Common myeloid progenitor, CD34-positive (primary cell): ENCODE measurements at regions not wholly inside any gene's neighbourhood (a gene's known extent, or its start where the extent isn't known, plus 50 kb on each side); places are given as distances from the start of the nearest gene placed in this dataset.

Experiments used
- CTCF ChIA-PET: fragments of 350-600 bp; sonication (Branson Sonifier 250); formaldehyde crosslinking; loops from one replicate; lab custom pipeline; 2021; ENCODE audit warnings: antibody characterized with exemption; lab: Charles Lee
- POLR2A ChIA-PET: fragments of 350-600 bp; sonication (Branson Sonifier 250); formaldehyde crosslinking; loops from one replicate; lab custom pipeline; 2021; ENCODE audit warnings: antibody characterized with exemption; lab: Charles Lee
- DNase-seq, 3 donors: peaks; one replicate each; pipeline versions ENCODE4 v3.0.0 to v3.0.0-alpha.2; 2013
- H3K27ac ChIP-seq, 2 experiments: 1 replicate in 1 of 2; 2 replicates in 1 of 2; pipeline ENCODE4 v1.7.0; 2013; ENCODE audit warnings: inconsistent platforms in 2 of 2, low read length in 2 of 2, mild to moderate bottlenecking in 2 of 2, low read depth in 1 of 2, moderate library complexity in 1 of 2; ENCODE audit not compliant: severe bottlenecking in 2 of 2, insufficient read depth in 1 of 2, poor library complexity in 1 of 2
- H3K27me3 ChIP-seq, 5 experiments: replicated peaks in 2 of 5; 1 replicate in 3 of 5; 2 replicates in 2 of 5; pipeline versions ENCODE4 v1.6.1 to v1.7.0; 2013; ENCODE audit warnings: low read length in 4 of 5, mild to moderate bottlenecking in 2 of 5, moderate library complexity in 2 of 5, inconsistent platforms in 1 of 5; ENCODE audit not compliant: insufficient read depth in 5 of 5, control insufficient read depth in 4 of 5
- H3K36me3 ChIP-seq, 4 experiments: 1 replicate in 2 of 4; 2 replicates in 2 of 4; pipeline versions ENCODE4 v1.6.1 to v1.7.0; 2013; ENCODE audit warnings: low read length in 3 of 4, control low read depth in 1 of 4, mild to moderate bottlenecking in 1 of 4; ENCODE audit not compliant: control insufficient read depth in 4 of 4, insufficient read depth in 4 of 4
- H3K4me1 ChIP-seq, 4 experiments: 1 replicate in 3 of 4; 2 replicates in 1 of 4; pipeline versions ENCODE4 v1.6.1 to v1.7.1; 2013; ENCODE audit warnings: low read length in 3 of 4, mild to moderate bottlenecking in 3 of 4, control low read depth in 1 of 4, inconsistent platforms in 1 of 4, moderate library complexity in 1 of 4; ENCODE audit not compliant: control insufficient read depth in 4 of 4, insufficient read depth in 4 of 4; ENCODE audit errors: control extremely low read depth in 1 of 4
- H3K4me3 ChIP-seq, 7 experiments: 1 replicate in 4 of 7; 2 replicates in 3 of 7; pipeline versions ENCODE4 v1.5.1 to v1.7.0; 2013; ENCODE audit warnings: mild to moderate bottlenecking in 7 of 7, low read length in 6 of 7, moderate library complexity in 6 of 7, inconsistent platforms in 2 of 7, low read depth in 2 of 7, control low read depth in 1 of 7; ENCODE audit not compliant: insufficient read depth in 4 of 7, control insufficient read depth in 1 of 7; ENCODE audit errors: extremely low read depth in 1 of 7
- H3K9me3 ChIP-seq, 5 experiments: 1 replicate in 4 of 5; 2 replicates in 1 of 5; pipeline versions ENCODE4 v1.6.1 to v1.7.1; 2013; ENCODE audit warnings: low read length in 4 of 5, mild to moderate bottlenecking in 2 of 5, inconsistent platforms in 1 of 5, low read depth in 1 of 5, moderate library complexity in 1 of 5; ENCODE audit not compliant: control insufficient read depth in 4 of 5, insufficient read depth in 2 of 5; ENCODE audit errors: control extremely low read depth in 1 of 5
- WGBS: methylation state at CpG from one replicate; pipeline ENCODE4 v1.1.5; 2013; ENCODE audit not compliant: insufficient coverage; 5-methylcytosine and 5-hydroxymethylcytosine counted together

GRCh38 chr17:72558971-72559476 lies 438.2 kb downstream of the SOX9 start:
- ChIA-PET CTCF (interaction anchor here (0.6 to 5.3 kb wide), 14 partner anchors 10 to 1451 kb away, joined by 3 to 101 read pairs (median 4); no protein-coding TSS in a partner anchor), POLR2A (no interaction called here)
- Histone ChIP-seq H3K4me1 (peaks cover 0 to 3% (median under 1%) of the 10 kb centered on the region in 4 experiments), H3K27me3 (no peaks in the 10 kb centered on the region), H3K36me3 (no peaks in the 10 kb centered on the region), H3K9me3 (no peaks in the 10 kb centered on the region), H3K4me3 (no peak overlapping the region), H3K27ac (no peak overlapping the region)
- WGBS: 87% methylated on average over 8 of the region's 10 CpGs
- DNase-seq: no peak

GRCh38 chr17:72560303-72561247 lies 439.8 kb downstream of the SOX9 start:
- no peaks in the 10 kb centered on the region for H3K27me3 ChIP-seq
- WGBS: 68% methylated on average over 20 of the region's 24 CpGs
- ChIA-PET CTCF (interaction anchor here (0.6 to 5.3 kb wide), 22 partner anchors 16 to 811 kb away, joined by 3 to 101 read pairs (median 4); partner anchors contain the start of gene SSTR2), POLR2A (interaction anchor here (0.7 kb wide), 1 partner anchor 1343 kb away, joined by 3 read pairs; no protein-coding TSS in a partner anchor)
- no peaks in the 10 kb centered on the region for H3K36me3 ChIP-seq
- H3K27ac ChIP-seq: no peak overlapping the region
- no peak overlapping the region for H3K4me3 ChIP-seq
- peaks cover 0 to 3% (median under 1%) of the 10 kb centered on the region in 4 experiments for H3K4me1 ChIP-seq
- peak; percentile 47 to 71 (median 63) for DNase-seq
- no peaks in the 10 kb centered on the region for H3K9me3 ChIP-seq

- no peak for DNase-seq
- no peaks in the 10 kb centered on the region for H3K9me3 ChIP-seq
- H3K36me3 ChIP-seq: no peaks in the 10 kb centered on the region
- H3K27ac ChIP-seq: no peak overlapping the region
- H3K4me3 ChIP-seq: no peak overlapping the region
- ChIA-PET CTCF (interaction anchor here (0.7 to 5.3 kb wide), 6 partner anchors 26 to 628 kb away, joined by 3 to 101 read pairs (median 3); no protein-coding TSS in a partner anchor), POLR2A (no interaction called here)
- peaks cover 0 to 3% (median under 1%) of the 10 kb centered on the region in 4 experiments for H3K4me1 ChIP-seq
- no peaks in the 10 kb centered on the region for H3K27me3 ChIP-seq
- WGBS: 96% methylated on average over 4 of the region's 5 CpGs
These were observed 440.4 kb downstream of the SOX9 start for GRCh38 chr17:72561266-72561665.

- H3K27ac ChIP-seq: no peak overlapping the region
- POLR2A ChIA-PET: no interaction called here
- CTCF ChIA-PET: interaction anchor here (1.2 to 2.5 kb wide), 2 partner anchors 165 to 595 kb away, joined by 4 to 8 read pairs; no protein-coding TSS in a partner anchor
These were observed 440.9 kb downstream of the SOX9 start for GRCh38 chr17:72561680-72562079.

GRCh38 chr17:72562615-72563188 lies 441.9 kb downstream of the SOX9 start:
- ChIA-PET POLR2A (no interaction called here), CTCF (interaction anchor here (1.2 kb wide), 2 partner anchors 26 to 164 kb away, joined by 3 to 4 read pairs; no protein-coding TSS in a partner anchor)
- Histone ChIP-seq H3K9me3 (no peaks in the 10 kb centered on the region), H3K27ac (no peak overlapping the region), H3K4me3 (no peak overlapping the region), H3K4me1 (peaks cover 0 to 3% (median under 1%) of the 10 kb centered on the region in 4 experiments), H3K36me3 (no peaks in the 10 kb centered on the region), H3K27me3 (no peaks in the 10 kb centered on the region)
- WGBS: 92% methylated on average over 7 of the region's 7 CpGs
- no peak for DNase-seq

More at GRCh38 chr17:72561680-72562079, 440.9 kb downstream of the SOX9 start:
- H3K27me3 ChIP-seq: no peaks in the 10 kb centered on the region
- no peak for DNase-seq
- H3K9me3 ChIP-seq: no peaks in the 10 kb centered on the region
- no peak overlapping the region for H3K4me3 ChIP-seq
- H3K4me1 ChIP-seq: peaks cover 0 to 3% (median under 1%) of the 10 kb centered on the region in 4 experiments
- no peaks in the 10 kb centered on the region for H3K36me3 ChIP-seq
- no CpG with 5 or more reads among the region's 6 CpGs for WGBS

GRCh38 chr17:72563952-72564351 lies 443.1 kb downstream of the SOX9 start:
- Histone ChIP-seq H3K9me3 (no peaks in the 10 kb centered on the region), H3K27me3 (peaks cover 0 to 2% (median 0%) of the 10 kb centered on the region in 5 experiments), H3K27ac (no peak overlapping the region), H3K4me1 (peaks cover 0 to 3% (median under 1%) of the 10 kb centered on the region in 4 experiments), H3K36me3 (no peaks in the 10 kb centered on the region), H3K4me3 (no peak overlapping the region)
- 96% methylated on average over 5 of the region's 7 CpGs for WGBS
- no peak for DNase-seq
- CTCF ChIA-PET: interaction anchor here (0.5 to 1.8 kb wide), 2 partner anchors 162 to 626 kb away, joined by 4 to 9 read pairs; no protein-coding TSS in a partner anchor
- POLR2A ChIA-PET: no interaction called here
